HG02884 (cell line): ENCODE measurements at regions not wholly inside any gene's neighbourhood (a gene's known extent, or its start where the extent isn't known, plus 50 kb on each side); places are given as distances from the start of the nearest gene placed in this dataset.
"Not testable (repeated sequence)": the region's sequence is repeated elsewhere in the genome, so short reads cannot be mapped to it uniquely, and the experiment has no call there.

Experiments
- ATAC-seq: cut with Tn5 transposase; IDR thresholded peaks from one replicate; pipeline ENCODE4 v1.9.1; 2021; ENCODE audit warnings: mild to moderate bottlenecking, moderate library complexity; ENCODE audit not compliant: unreplicated experiment

GRCh38 chr2:436205-436604, 148.3 kb upstream of the ALKAL2 start:
- ATAC-seq, result no peak

DNA sequence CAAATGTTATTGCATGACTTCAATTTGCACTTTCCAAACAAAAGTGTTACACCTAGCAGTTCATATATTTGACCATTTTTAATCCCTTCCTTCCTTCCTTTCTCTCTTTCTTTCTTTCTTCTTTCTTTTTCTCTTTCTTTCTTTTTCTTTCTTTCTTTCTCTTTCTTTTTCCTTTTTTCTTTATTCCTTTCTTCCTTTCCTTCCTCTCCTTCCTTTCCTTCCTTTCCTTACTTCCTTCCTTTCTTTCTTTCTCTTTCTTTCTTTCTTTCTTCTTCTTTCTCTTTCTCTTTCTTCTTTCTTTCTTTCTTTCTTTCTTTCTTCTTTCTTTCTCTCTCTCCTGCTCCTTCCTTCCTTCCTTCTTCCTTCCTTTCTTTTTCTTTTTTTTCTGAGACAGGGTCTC, 146.7 kb upstream of the ALKAL2 start:
- no peak for ATAC-seq

GRCh38 chr2:433216-433615, 145.3 kb upstream of the ALKAL2 start:
- no peak for ATAC-seq

GRCh38 chr2:430291-431040, 142.6 kb upstream of the ALKAL2 start:
- no peak for ATAC-seq

- no peak for ATAC-seq
These were observed 141.8 kb upstream of the ALKAL2 start for GRCh38 chr2:429575-430254.

DNA sequence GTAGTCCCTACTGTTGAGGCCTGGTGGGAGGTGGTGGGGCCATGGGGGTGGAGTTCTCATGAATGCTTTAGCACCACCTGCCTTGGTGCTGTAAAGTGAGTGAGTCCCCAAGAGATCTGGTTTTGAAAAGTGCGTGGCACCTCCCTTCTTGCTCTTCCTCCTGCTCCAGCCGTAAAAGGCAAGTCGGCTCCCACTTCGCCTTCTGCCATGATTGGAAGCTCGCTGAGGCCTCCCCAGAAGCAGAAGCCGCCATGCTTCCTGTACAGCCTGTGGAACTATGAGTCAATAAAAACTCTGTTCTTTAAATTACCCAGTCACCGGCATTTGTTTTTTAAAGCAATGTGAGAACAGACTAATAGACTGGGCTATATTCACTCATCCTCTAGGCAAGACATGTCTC, 141.3 kb upstream of the ALKAL2 start:
- no peak for ATAC-seq

GRCh38 chr2:428591-428990, 140.7 kb upstream of the ALKAL2 start:
- no peak for ATAC-seq

DNA sequence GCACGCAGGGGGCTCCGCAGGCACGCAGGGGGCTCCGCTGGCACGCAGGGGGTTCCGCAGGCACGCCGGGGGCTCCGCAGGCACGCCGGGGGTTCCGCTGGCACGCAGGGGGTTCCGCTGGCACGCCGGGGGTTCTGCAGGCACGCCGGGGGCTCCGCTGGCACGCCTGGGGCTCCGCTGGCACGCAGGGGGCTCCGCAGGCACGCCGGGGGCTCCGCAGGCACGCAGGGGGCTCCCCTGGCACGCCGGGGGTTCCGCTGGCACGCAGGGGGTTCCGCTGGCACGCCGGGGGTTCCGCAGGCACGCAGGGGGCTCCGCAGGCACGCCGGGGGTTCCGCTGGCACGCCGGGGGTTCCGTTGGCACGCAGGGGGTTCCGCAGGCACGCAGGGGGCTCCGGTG, 138.8 kb upstream of the ALKAL2 start:
- ATAC-seq, result not testable (repeated sequence)

DNA sequence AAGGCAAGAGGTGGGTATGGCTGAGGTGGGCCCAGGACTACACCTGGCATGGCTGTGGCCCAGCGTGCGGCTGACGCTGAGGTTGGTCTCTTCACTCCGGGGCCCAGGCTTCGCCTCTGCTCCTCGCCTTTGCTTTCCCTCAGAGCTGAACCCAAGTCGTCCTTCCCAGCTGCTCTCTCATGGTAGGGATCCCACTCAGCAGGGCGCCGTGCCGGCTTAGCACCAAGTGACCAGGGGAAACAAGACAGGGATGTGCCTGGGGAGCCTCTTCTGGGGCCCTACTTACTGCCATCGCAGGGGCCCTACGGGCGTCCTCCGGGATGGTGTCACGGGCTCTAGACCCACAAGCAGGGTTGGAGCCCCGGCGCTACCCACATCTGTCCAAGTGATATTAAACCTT, 138.1 kb upstream of the ALKAL2 start:
- no peak for ATAC-seq

DNA sequence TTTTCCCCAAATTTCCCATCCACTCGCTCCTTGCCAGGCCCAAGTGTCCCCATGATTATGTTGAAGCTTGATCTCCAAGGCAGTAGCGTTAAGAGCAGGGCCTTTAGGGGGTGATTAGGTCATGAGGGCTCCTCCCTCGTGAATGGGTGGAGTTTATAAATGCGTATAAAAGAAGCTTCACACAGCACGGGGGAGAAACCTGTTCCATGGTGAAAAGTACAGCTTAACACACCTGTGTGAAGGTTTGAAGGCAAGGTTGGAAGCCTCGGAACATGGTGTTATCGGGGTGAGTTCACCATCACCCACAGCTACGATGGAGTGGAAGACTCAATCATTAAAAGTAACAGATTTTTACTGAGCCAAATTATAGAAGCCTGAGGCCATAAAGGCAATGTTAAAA, 137.4 kb upstream of the ALKAL2 start:
- no peak for ATAC-seq

DNA sequence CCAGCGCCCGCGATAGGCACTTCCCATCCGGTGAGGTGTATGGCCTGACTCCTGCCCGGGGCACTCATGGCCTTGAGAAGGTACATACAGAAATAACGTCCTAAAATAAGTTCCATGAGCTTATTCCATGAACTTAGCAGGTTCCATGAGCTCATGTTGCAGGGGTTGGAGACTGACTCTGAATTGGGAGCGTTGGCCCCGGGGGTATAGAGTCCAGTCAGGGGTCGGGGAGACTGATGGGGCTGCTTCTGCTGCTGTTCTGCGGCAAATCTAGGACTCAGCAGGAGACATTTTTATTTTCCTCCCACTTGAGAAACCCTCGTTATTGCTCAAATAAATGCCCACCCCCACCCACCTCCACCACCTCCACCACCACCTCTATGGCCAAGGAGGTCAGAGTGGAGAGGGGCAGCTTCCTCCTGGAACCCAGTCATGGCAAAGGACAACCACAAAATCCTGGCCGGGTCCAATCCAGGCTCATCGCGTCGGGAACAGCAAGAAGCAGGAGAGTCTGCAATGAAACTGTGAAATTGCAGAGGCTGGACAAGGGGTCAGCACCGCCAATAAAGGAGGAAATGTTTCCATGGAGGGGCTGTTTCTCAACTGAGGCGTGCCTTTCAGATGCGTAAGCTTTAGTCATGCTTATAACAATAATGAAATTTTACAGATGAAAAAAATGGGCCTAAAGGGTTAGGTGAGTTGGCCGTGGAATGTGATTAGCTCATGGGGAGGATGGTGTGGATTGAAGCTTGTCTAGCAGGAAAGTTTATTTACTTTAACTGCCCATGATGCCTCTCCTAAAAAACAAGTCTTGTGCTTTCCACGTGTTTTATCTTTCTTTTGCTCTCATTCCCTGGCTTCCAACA, 136.6 kb upstream of the ALKAL2 start:
- no peak for ATAC-seq

DNA sequence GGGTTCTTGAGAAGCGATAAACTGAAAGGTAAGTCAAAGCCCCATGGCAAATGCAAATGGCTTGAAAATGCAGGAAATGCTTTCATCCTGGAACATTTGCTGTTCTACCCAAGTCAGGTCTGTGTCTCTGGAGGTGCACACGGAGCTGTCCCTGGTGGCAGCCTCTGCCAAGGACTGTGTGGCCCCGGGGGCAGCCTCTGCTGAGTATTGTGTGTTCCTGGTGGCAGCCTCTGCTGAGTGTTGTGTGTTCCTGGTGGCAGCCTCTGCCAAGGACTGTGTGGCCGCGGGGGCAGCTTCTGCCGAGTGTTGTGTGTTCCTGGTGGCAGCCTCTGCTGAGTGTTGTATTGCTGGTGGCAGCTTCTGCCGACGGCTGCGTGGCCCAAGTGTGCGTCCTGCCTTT, 135.6 kb upstream of the ALKAL2 start:
- no peak for ATAC-seq

- ATAC-seq, result no peak
These were observed 135.0 kb upstream of the ALKAL2 start for GRCh38 chr2:422676-423435.

DNA sequence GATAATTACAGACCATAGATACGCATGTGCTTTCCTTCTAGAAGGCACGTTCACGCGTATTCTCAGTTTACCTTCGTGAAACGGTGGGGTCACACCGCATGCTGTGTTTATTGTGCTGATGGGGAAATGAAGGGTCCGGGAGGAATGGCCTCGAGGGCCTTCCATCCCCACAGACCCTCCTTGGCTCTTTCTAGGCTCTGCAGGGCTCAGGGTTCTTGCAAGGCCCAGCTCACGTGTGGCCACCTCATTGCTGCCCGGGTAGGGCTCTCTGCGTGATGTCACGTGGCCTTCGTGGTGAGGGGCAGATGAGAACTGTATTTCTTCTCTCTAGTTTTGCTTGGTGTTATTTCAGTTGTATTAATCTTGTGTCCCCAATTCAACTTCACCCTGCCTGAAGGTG, 133.5 kb upstream of the ALKAL2 start:
- ATAC-seq, result no peak

GRCh38 chr2:419687-420317, 131.9 kb upstream of the ALKAL2 start:
- ATAC-seq, result no peak

- ATAC-seq, result no peak
These were observed 129.8 kb upstream of the ALKAL2 start for GRCh38 chr2:417662-418061.

- ATAC-seq, result no peak
These were observed 129.1 kb upstream of the ALKAL2 start for GRCh38 chr2:417006-417405.

DNA sequence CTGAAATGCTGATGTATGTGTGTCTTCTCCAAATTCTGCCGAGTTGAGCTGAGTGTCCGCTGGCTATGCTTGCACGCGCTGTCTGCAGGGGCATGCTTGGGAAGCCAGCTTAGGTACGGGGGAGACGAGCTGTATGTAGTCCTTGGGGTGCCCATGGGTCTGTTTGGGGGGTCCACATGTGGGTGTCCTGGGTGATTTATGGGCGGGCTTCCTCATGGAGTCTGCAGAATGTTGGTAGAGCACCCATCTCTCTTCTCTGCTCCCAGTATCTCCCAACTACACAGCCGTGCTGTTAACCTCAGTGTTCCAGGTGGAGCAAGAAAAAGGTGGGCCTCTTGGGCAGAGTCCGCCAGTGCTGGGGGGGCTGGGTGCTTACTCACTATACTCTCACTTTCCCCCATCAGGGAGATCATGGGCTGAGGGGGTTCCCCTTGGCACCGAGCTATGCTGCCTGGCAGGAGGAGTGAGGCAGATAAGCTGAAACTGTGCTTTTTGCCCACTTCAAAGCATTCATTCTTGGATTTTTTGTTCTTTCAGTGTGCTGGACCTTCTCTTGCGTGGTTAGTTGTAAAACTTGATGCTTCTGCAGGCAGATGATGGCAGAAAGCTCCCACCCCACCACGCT, 128.2 kb upstream of the ALKAL2 start:
- ATAC-seq, result no peak

DNA sequence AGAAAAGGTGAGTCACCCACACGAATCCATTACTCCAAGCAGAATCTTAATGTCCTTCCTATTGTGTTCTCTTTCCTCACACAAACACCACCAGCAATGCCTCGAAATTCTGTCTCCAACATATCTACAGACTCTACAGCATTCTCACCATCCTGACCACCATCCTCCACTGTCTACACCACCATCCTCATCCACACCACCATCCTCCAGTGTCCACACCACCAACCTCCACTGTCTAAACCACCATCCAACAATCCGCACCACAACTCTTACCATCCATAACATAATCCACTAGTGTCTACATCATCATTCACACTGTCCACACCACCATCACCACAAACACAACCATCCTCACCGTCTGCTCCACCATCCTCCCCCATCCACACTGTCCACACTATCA, 121.6 kb upstream of the ALKAL2 start:
- no peak for ATAC-seq

- ATAC-seq, result no peak
These were observed 119.7 kb upstream of the ALKAL2 start for GRCh38 chr2:407630-408029.
